ENCODE measurements at regions not wholly inside any gene's neighbourhood (a gene's known extent, or its start where the extent isn't known, plus 50 kb on each side); places are given as distances from the start of the nearest gene placed in this dataset.

GRCh38 chr1:115491298-115492018 is 150.3 kb upstream of the VANGL1 start:
- no peaks in the 10 kb centered on the region for H3K36me3 ChIP-seq
- H3K9me3 ChIP-seq, result no peaks in the 10 kb centered on the region
- no peak for TF ChIP-seq CTCF (IDR thresholded peaks at IDR 0.05)
- no peak overlapping the region for H3K4me3 ChIP-seq
- H3K27me3 ChIP-seq, result no peaks in the 10 kb centered on the region
- H3K4me1 ChIP-seq, result no peaks in the 10 kb centered on the region
- DNase-seq (ENCODE audit: low spot score), result peak; percentile 47
- no peak overlapping the region for H3K27ac ChIP-seq

- peak; percentile 38 for DNase-seq (ENCODE audit: low spot score)
- no peak for TF ChIP-seq CTCF (IDR thresholded peaks at IDR 0.05)
- H3K4me1 ChIP-seq, result no peaks in the 10 kb centered on the region
- H3K9me3 ChIP-seq, result no peaks in the 10 kb centered on the region
- no peak overlapping the region for H3K27ac ChIP-seq
- no peak overlapping the region for H3K4me3 ChIP-seq
- H3K36me3 ChIP-seq, result no peaks in the 10 kb centered on the region
- no peaks in the 10 kb centered on the region for H3K27me3 ChIP-seq
Observed at GRCh38 chr1:115479055-115479482, 141.0 kb upstream of the NGF start.

GRCh38 chr1:115477071-115477470 is 139.0 kb upstream of the NGF start:
- no peak for TF ChIP-seq CTCF (IDR thresholded peaks at IDR 0.05)
- no peaks in the 10 kb centered on the region for H3K4me1 ChIP-seq
- H3K4me3 ChIP-seq, result no peak overlapping the region
- no peak overlapping the region for H3K27ac ChIP-seq
- no peaks in the 10 kb centered on the region for H3K27me3 ChIP-seq
- DNase-seq (ENCODE audit: low spot score), result peak; percentile 28
- H3K36me3 ChIP-seq, result no peaks in the 10 kb centered on the region
- no peaks in the 10 kb centered on the region for H3K9me3 ChIP-seq

GRCh38 chr1:115476616-115477015 is 138.6 kb upstream of the NGF start:
- Histone ChIP-seq H3K9me3 (no peaks in the 10 kb centered on the region), H3K27me3 (no peaks in the 10 kb centered on the region), H3K27ac (no peak overlapping the region), H3K36me3 (no peaks in the 10 kb centered on the region), H3K4me1 (no peaks in the 10 kb centered on the region), H3K4me3 (no peak overlapping the region)
- TF ChIP-seq CTCF (IDR thresholded peaks at IDR 0.05), result no peak
- peak; percentile 18 for DNase-seq (ENCODE audit: low spot score)

GRCh38 chr1:115475901-115476300 is 137.9 kb upstream of the NGF start:
- H3K9me3 ChIP-seq, result no peaks in the 10 kb centered on the region
- H3K36me3 ChIP-seq, result no peaks in the 10 kb centered on the region
- no peak overlapping the region for H3K27ac ChIP-seq
- H3K27me3 ChIP-seq, result no peaks in the 10 kb centered on the region
- no peaks in the 10 kb centered on the region for H3K4me1 ChIP-seq
- no peak for TF ChIP-seq CTCF (IDR thresholded peaks at IDR 0.05)
- no peak overlapping the region for H3K4me3 ChIP-seq
- DNase-seq (ENCODE audit: low spot score), result no peak

- H3K4me3 ChIP-seq, result no peak overlapping the region
- no peaks in the 10 kb centered on the region for H3K36me3 ChIP-seq
- no peak overlapping the region for H3K27ac ChIP-seq
- DNase-seq (ENCODE audit: low spot score), result peak; percentile 26
- TF ChIP-seq CTCF (IDR thresholded peaks at IDR 0.05), result no peak
- no peaks in the 10 kb centered on the region for H3K4me1 ChIP-seq
- no peaks in the 10 kb centered on the region for H3K9me3 ChIP-seq
- no peaks in the 10 kb centered on the region for H3K27me3 ChIP-seq
Observed at GRCh38 chr1:115475252-115475651, 137.2 kb upstream of the NGF start.
